Testis (tissue), 2 donors: ENCODE measurements at regions not wholly inside any gene's neighbourhood (a gene's known extent, or its start where the extent isn't known, plus 50 kb on each side); places are given as distances from the start of the nearest gene placed in this dataset.

Experiments used
- DNase-seq: peaks from one replicate; pipeline ENCODE4 v3.0.0-alpha.2; 2019
- H3K27ac ChIP-seq, 2 donors: fragments of 200-600 bp; sonication (generic); one replicate each; pipeline ENCODE4 v1.5.1; 2019
- H3K27me3 ChIP-seq: fragments of 200-600 bp; sonication (generic); one replicate; pipeline ENCODE4 v1.5.1; 2019
- H3K36me3 ChIP-seq: fragments of 200-600 bp; sonication (generic); one replicate; pipeline ENCODE4 v1.5.1; 2017; ENCODE audit warnings: low read depth; ENCODE audit errors: missing control alignments
- H3K4me1 ChIP-seq: fragments of 200-600 bp; sonication (generic); one replicate; pipeline ENCODE4 v1.5.1; 2019
- H3K4me3 ChIP-seq, 2 donors: fragments of 200-600 bp; sonication (generic); one replicate each; pipeline ENCODE4 v1.5.1; 2017 to 2019
- H3K9me3 ChIP-seq: fragments of 200-600 bp; sonication (generic); one replicate; pipeline ENCODE4 v1.5.1; 2017
- CTCF ChIP-seq, 3 experiments: fragments of 450-650 bp in 2 of 3; fragments of 200-600 bp in 1 of 3; sonication (generic) in 1 of 3; IDR thresholded peaks; one replicate each; pipeline ENCODE4 v1.5.1; 2016 to 2019; ENCODE audit warnings: antibody characterized with exemption in 3 of 3, mild to moderate bottlenecking in 2 of 3, moderate library complexity in 1 of 3
- POLR2A ChIP-seq: fragments of 450-650 bp; IDR thresholded peaks from one replicate; pipeline ENCODE4 v1.6.1; 2017; ENCODE audit warnings: antibody characterized with exemption, mild to moderate bottlenecking, moderate library complexity
- whole genome bisulfite sequencing, 2 donors: methylation state at CpG; one replicate each; pipeline ENCODE4 v1.1.5; 2018; 5-methylcytosine and 5-hydroxymethylcytosine counted together
- intact Hi-C: fragments of 100-400 bp; cut with DNase I; formaldehyde crosslinking; loops from one replicate; pipeline ENCODE4 v1.15.1; 2023; ENCODE audit warnings: low total_unique reads

- TF ChIP-seq CTCF (IDR thresholded peaks at IDR 0.05) (no peak), POLR2A (no peak)
- H3K36me3 ChIP-seq, result no peaks in the 10 kb centered on the region
- intact Hi-C loops, result no loop called here
- DNase-seq, result peak; percentile 21
- no peak overlapping the region for H3K27ac ChIP-seq
- H3K27me3 ChIP-seq, result no peaks in the 10 kb centered on the region
- H3K4me3 ChIP-seq, result peak overlapping the region; percentile 17 to 38
- H3K9me3 ChIP-seq, result no peaks in the 10 kb centered on the region
- 64 to 71% methylated on average over 8 of the region's 8 CpGs for WGBS, 2 donors
- H3K4me1 ChIP-seq, result no peaks in the 10 kb centered on the region
These were observed 607.1 kb downstream of the HDGFL1 start for GRCh38 chr6:23176471-23176870.

DNA sequence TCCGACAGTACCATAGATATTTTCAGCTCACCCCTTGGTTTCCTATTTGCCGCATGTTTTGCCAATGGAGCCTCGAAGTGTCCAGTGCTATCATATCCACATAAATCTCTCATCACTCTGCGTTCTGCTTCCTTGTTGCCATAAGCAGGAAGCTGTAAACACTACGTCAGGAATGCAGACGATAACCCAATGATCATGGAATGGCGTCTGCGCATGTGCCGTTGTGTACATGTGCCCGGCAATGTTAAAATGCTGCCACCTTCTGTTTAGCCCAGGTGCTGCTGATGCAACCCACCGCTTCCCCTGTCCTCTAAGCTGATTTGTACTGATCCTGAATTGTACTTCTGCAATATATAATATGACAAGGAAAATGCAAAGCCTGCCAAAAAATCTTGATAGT is 607.5 kb downstream of the HDGFL1 start:
- TF ChIP-seq CTCF (IDR thresholded peaks at IDR 0.05), result peak in 1 of 3 experiments; percentile 18
- no peak for TF ChIP-seq POLR2A

DNA sequence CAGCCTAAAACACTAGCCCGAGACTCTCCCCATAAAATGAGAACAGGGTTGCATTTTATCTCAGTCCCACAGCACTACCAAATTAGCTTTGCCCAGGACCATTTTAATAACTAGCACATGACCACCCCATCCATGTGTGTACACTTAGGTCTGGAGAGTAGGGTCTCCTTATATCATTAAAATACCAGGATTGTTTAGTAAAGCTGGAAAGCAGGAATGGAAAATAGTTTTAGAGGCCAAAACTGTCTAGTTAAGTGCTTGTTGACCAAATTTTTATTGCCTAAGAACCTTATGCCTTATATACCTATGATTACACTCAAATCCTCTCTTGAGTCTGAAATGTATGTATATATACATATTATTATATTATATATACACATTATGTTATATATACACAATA is 608.4 kb downstream of the HDGFL1 start:
- Histone ChIP-seq H3K27ac (no peak overlapping the region), H3K27me3 (no peaks in the 10 kb centered on the region), H3K4me3 (no peak overlapping the region), H3K4me1 (no peaks in the 10 kb centered on the region), H3K9me3 (no peaks in the 10 kb centered on the region), H3K36me3 (no peaks in the 10 kb centered on the region)
- 33 to 55% methylated on average over 1 of the region's 1 CpG for WGBS, 2 donors
- no peak for DNase-seq
- TF ChIP-seq CTCF (IDR thresholded peaks at IDR 0.05), result no peak
- no peak for TF ChIP-seq POLR2A
- intact Hi-C loops, result no loop called here

More for the DNA sequence above, 607.5 kb downstream of the HDGFL1 start:
- 46 to 57% methylated on average over 11 of the region's 11 CpGs for WGBS, 2 donors
- Histone ChIP-seq H3K27ac (no peak overlapping the region), H3K27me3 (no peaks in the 10 kb centered on the region), H3K4me1 (no peaks in the 10 kb centered on the region), H3K36me3 (no peaks in the 10 kb centered on the region), H3K9me3 (no peaks in the 10 kb centered on the region), H3K4me3 (peak overlapping the region; percentile 17 to 38)
- intact Hi-C loops, result no loop called here
- DNase-seq, result peak; percentile 70

DNA sequence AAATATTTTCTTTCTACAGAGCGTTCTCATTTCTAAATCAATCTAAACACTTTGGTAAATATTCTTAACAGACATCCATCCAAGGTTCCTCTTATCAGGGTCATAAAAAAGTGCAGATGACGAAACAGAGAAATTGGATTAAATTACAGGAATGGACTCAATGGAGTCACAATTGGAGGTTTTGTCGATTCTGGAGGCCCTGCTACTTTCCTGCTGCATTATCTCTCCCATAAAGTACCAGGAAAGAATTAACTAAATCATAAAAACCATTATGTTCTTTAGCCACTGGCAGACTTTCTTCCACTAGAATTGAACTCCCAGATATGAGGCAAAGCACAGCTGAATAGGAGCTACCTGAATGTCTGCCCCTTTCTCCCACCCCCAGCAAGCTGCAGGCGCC is 610.6 kb downstream of the HDGFL1 start:
- no peak for TF ChIP-seq POLR2A
- TF ChIP-seq CTCF (IDR thresholded peaks at IDR 0.05), result no peak
- 84 to 85% methylated on average over 4 of the region's 4 CpGs for WGBS, 2 donors
- Histone ChIP-seq H3K4me3 (no peak overlapping the region), H3K27me3 (no peaks in the 10 kb centered on the region), H3K9me3 (no peaks in the 10 kb centered on the region), H3K36me3 (no peaks in the 10 kb centered on the region), H3K4me1 (no peaks in the 10 kb centered on the region), H3K27ac (no peak overlapping the region)
- DNase-seq, result no peak
- intact Hi-C loops, result no loop called here

DNA sequence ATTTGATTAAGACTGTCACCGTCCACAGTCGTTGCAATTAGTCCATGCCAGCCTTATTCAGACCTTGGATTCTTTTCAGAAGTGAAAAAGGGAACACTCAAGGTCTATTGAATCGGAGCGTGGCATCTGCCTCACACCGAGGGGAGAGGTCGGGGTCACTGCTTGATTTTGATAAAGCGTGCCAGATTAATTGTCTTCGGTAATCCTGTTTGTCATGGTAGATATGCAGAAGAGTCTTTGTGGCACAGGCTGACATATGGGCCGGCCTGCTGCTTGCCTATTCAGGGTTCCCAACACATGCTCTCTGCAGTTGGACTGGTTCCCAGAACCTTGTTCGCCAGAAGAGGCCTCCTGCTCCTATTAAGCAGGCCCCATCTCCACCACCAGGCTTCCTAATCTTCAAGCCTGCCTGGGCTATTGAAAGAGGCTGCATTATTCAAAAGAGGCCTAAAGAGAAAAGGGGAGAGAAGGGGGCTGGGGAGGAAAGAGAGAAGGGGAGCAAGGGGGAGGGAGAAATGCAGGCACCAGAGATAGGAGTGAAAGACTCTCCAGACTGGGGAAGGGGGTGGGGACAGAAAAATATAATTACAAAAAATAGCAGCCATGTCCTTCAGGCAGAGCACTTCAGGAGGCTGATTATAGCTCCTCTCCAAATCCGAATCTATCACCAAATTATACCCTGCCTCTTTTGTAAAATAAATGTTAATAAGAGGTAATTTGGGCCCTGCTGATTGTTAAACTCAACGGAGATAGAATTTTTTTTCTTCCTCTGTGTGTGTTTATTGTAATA is 611.3 kb downstream of the HDGFL1 start:
- 54 to 68% methylated on average over 11 to 12 of the region's 12 CpGs for WGBS, 2 donors
- no peaks in the 10 kb centered on the region for H3K9me3 ChIP-seq
- DNase-seq, result peak; percentile 78
- no peak overlapping the region for H3K27ac ChIP-seq
- TF ChIP-seq POLR2A, result no peak
- no peak for TF ChIP-seq CTCF (IDR thresholded peaks at IDR 0.05)
- no peaks in the 10 kb centered on the region for H3K27me3 ChIP-seq
- H3K4me1 ChIP-seq, result no peaks in the 10 kb centered on the region
- no peaks in the 10 kb centered on the region for H3K36me3 ChIP-seq
- intact Hi-C loops, result no loop called here
- no peak overlapping the region for H3K4me3 ChIP-seq
